B cell (primary cell): ENCODE measurements at regions not wholly inside any gene's neighbourhood (a gene's known extent, or its start where the extent isn't known, plus 50 kb on each side); places are given as distances from the start of the nearest gene placed in this dataset.

ENCODE experiments used
- ATAC-seq: fragments of 200-7000 bp; cut with Tn5 transposase; one replicate; pipeline ENCODE4 v1.10.0; 2021; ENCODE audit warnings: low read depth, mild to moderate bottlenecking, moderate number of reproducible peaks, moderate library complexity
- CTCF ChIA-PET: fragments of 350-600 bp; sonication (Branson Sonifier 250); formaldehyde crosslinking; loops from one replicate; lab custom pipeline; 2021; ENCODE audit warnings: antibody characterized with exemption, inconsistent platforms; lab: Charles Lee
- POLR2A ChIA-PET: fragments of 350-600 bp; sonication (Branson Sonifier 250); formaldehyde crosslinking; loops from one replicate; lab custom pipeline; 2021; ENCODE audit warnings: antibody characterized with exemption; lab: Charles Lee
- DNase-seq: peaks from one replicate; pipeline ENCODE4 v3.0.0; 2013
- H2AFZ ChIP-seq: 2 replicates; pipeline ENCODE4 v1.6.1; 2012; ENCODE audit warnings: mild to moderate bottlenecking, low read depth, low read length; ENCODE audit not compliant: insufficient read depth, poor library complexity, severe bottlenecking
- H3K27ac ChIP-seq, 2 donors: 1 replicate in 1 of 2; 2 replicates in 1 of 2; pipeline ENCODE4 v1.5.1; 2012 to 2013; ENCODE audit warnings: low read length in 2 of 2, mild to moderate bottlenecking in 2 of 2, moderate library complexity in 1 of 2
- H3K27me3 ChIP-seq, 4 experiments: fragments of 200-600 bp in 1 of 4; sonication (generic) in 1 of 4; replicated peaks in 1 of 4; 1 replicate in 2 of 4; 2 replicates in 2 of 4; pipeline versions ENCODE4 v1.6.1 to v1.7.0; 2013 to 2016; ENCODE audit warnings: low read length in 3 of 4, mild to moderate bottlenecking in 2 of 4, mixed read lengths in 1 of 4, moderate library complexity in 1 of 4; ENCODE audit not compliant: insufficient read depth in 4 of 4, control insufficient read depth in 3 of 4; ENCODE audit errors: control extremely low read depth in 1 of 4
- H3K36me3 ChIP-seq, 2 experiments: replicated peaks in 1 of 2; 1 replicate in 1 of 2; 2 replicates in 1 of 2; pipeline versions ENCODE4 v1.6.1 to v1.7.1; 2013; ENCODE audit warnings: low read length in 1 of 2; ENCODE audit not compliant: insufficient read depth in 2 of 2, control insufficient read depth in 1 of 2; ENCODE audit errors: control extremely low read depth in 1 of 2, extremely low read depth in 1 of 2
- H3K4me1 ChIP-seq, 2 donors: fragments of 200-600 bp in 1 of 2; sonication (generic) in 1 of 2; 1 replicate in 1 of 2; 2 replicates in 1 of 2; pipeline versions ENCODE4 v1.5.1 to v1.6.1; 2013 to 2017; ENCODE audit warnings: low read length in 2 of 2; ENCODE audit not compliant: control insufficient read depth in 2 of 2, insufficient read depth in 2 of 2
- H3K4me2 ChIP-seq: replicated peaks from 2 replicates; pipeline ENCODE3; 2012; ENCODE audit warnings: mild to moderate bottlenecking, low read depth, low read length; ENCODE audit not compliant: poor library complexity, severe bottlenecking
- H3K4me3 ChIP-seq, 5 experiments: fragments of 200-600 bp in 1 of 5; sonication (generic) in 1 of 5; 1 replicate in 3 of 5; 2 replicates in 2 of 5; pipeline versions ENCODE4 v1.5.1 to v1.7.0; 2011 to 2016; ENCODE audit warnings: low read length in 4 of 5, mild to moderate bottlenecking in 4 of 5, low read depth in 2 of 5, control low read depth in 1 of 5, moderate library complexity in 1 of 5; ENCODE audit not compliant: insufficient read depth in 1 of 5; ENCODE audit errors: control extremely low read depth in 1 of 5, extremely low read depth in 1 of 5
- H3K79me2 ChIP-seq: fragments of 200-600 bp; sonication (generic); one replicate; pipeline ENCODE4 v1.6.0; 2016; ENCODE audit warnings: low read length; ENCODE audit not compliant: control insufficient read depth, insufficient read depth
- H3K9ac ChIP-seq: fragments of 200-600 bp; sonication (generic); 2 replicates; pipeline ENCODE4 v1.6.1; 2017; ENCODE audit warnings: mild to moderate bottlenecking, low read length, moderate library complexity
- H3K9me3 ChIP-seq, 3 donors: one replicate each; pipeline versions ENCODE4 v1.6.1 to v1.7.1; 2013; ENCODE audit warnings: low read length in 2 of 3; ENCODE audit not compliant: control insufficient read depth in 2 of 3, insufficient read depth in 1 of 3; ENCODE audit errors: control extremely low read depth in 1 of 3
- H4K20me1 ChIP-seq: 2 replicates; pipeline ENCODE4 v1.6.0; 2012; ENCODE audit warnings: mild to moderate bottlenecking, low read length; ENCODE audit not compliant: insufficient read depth, control insufficient read depth, poor library complexity, severe bottlenecking
- H3K27ac Mint-ChIP-seq: one replicate; pipeline ENCODE4 v1.8.0; 2021; ENCODE audit warnings: mixed read lengths
- H3K27me3 Mint-ChIP-seq: one replicate; pipeline ENCODE4 v1.8.0; 2021; ENCODE audit warnings: mixed read lengths
- H3K4me1 Mint-ChIP-seq: one replicate; pipeline ENCODE4 v1.8.0; 2021; ENCODE audit warnings: mixed read lengths
- H3K4me3 Mint-ChIP-seq: one replicate; pipeline ENCODE4 v1.8.0; 2021; ENCODE audit warnings: mixed read lengths
- H3K9me3 Mint-ChIP-seq: one replicate; pipeline ENCODE4 v1.8.0; 2022; ENCODE audit warnings: mixed read lengths; ENCODE audit not compliant: insufficient read depth
- EZH2 ChIP-seq: IDR thresholded peaks from 2 replicates; pipeline ENCODE4 v1.6.1; 2012; ENCODE audit warnings: borderline replicate concordance, low read depth, mild to moderate bottlenecking, moderate library complexity, low read length; ENCODE audit not compliant: insufficient read depth, poor library complexity, severe bottlenecking
- whole genome bisulfite sequencing: methylation state at CpG from one replicate; pipeline ENCODE4 v1.1.5; 2013; ENCODE audit warnings: missing lambda C conversion rate; ENCODE audit not compliant: insufficient coverage; 5-methylcytosine and 5-hydroxymethylcytosine counted together
- intact Hi-C: fragments of 100-400 bp; cut with micrococcal nuclease; formaldehyde crosslinking; loops from one replicate; pipeline ENCODE4 v1.10.0; 2022
- TF ChIP-seq, protein P1 (sequence below): fragments of 200-600 bp; IDR thresholded peaks from one replicate; pipeline ENCODE4 v1.8.0; 2022; ENCODE audit warnings: antibody characterized with exemption, mild to moderate bottlenecking

DNA sequence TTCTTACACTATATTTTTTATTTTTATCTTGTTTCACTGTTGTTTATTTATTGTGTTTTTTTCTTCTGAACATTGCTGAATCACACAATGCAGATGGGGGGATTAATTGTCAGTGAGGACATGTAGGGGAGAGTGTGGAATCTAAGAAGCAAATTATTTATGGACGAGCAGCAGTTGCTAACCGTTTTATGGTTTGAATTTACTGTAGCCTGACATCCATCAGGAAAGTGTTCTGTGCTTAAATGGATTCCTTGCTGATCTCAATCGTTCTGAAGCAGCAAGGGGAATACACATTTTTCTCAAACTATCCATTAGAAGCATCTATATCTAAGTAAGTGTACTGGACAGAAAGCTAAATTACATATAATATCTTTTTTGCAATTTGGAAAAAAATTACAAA, 119.5 kb downstream of the CD8B2 start:
- no peaks in the 10 kb centered on the region for H4K20me1 ChIP-seq
- Mint-ChIP-seq H3K4me3 (no peak overlapping the region), H3K27ac (no peak overlapping the region), H3K9me3 (peaks cover 6% of the 10 kb centered on the region), H3K4me1 (no peaks in the 10 kb centered on the region), H3K27me3 (peaks cover 7% of the 10 kb centered on the region)
- no peaks in the 10 kb centered on the region for H3K27me3 ChIP-seq
- ATAC-seq: no peak
- CTCF ChIA-PET: no interaction called here
- H3K9ac ChIP-seq: no peak overlapping the region
- H3K36me3 ChIP-seq: no peaks in the 10 kb centered on the region
- WGBS: 100% methylated on average over 1 of the region's 3 CpGs
- H3K9me3 ChIP-seq: no peaks in the 10 kb centered on the region
- no peaks in the 10 kb centered on the region for H3K79me2 ChIP-seq
- intact Hi-C loops: no loop called here
- no peak for TF ChIP-seq EZH2
- TF ChIP-seq, protein P1, sequence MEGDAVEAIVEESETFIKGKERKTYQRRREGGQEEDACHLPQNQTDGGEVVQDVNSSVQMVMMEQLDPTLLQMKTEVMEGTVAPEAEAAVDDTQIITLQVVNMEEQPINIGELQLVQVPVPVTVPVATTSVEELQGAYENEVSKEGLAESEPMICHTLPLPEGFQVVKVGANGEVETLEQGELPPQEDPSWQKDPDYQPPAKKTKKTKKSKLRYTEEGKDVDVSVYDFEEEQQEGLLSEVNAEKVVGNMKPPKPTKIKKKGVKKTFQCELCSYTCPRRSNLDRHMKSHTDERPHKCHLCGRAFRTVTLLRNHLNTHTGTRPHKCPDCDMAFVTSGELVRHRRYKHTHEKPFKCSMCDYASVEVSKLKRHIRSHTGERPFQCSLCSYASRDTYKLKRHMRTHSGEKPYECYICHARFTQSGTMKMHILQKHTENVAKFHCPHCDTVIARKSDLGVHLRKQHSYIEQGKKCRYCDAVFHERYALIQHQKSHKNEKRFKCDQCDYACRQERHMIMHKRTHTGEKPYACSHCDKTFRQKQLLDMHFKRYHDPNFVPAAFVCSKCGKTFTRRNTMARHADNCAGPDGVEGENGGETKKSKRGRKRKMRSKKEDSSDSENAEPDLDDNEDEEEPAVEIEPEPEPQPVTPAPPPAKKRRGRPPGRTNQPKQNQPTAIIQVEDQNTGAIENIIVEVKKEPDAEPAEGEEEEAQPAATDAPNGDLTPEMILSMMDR: no peak
- no peak overlapping the region for H3K27ac ChIP-seq
- no peak overlapping the region for H3K4me3 ChIP-seq
- no peak for DNase-seq
- no peaks in the 10 kb centered on the region for H3K4me1 ChIP-seq
- no peak overlapping the region for H3K4me2 ChIP-seq
- no peak overlapping the region for H2AFZ ChIP-seq
- POLR2A ChIA-PET: no interaction called here

DNA sequence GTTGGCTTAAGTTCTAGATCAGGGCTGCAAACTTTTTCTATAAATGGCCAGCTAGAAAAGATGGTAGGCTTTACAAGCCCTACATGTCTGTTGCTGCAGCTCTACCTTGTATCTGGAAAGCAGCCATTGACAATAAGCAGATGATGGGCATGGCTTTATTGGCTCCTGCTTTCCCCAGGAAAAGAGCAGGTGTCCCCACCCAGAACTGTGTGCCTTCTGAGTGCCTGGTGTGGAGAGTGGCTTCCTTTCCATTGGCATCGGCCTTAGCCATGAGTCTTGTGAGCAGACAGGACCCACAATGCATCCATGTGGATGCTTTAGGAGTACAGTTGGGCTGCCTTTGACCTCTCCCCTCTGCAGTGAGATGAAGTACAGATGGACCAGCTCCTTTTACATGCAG, 120.2 kb downstream of the CD8B2 start:
- Histone ChIP-seq H3K79me2 (no peaks in the 10 kb centered on the region), H3K4me1 (no peaks in the 10 kb centered on the region), H3K27ac (no peak overlapping the region), H3K9ac (no peak overlapping the region), H4K20me1 (no peaks in the 10 kb centered on the region), H3K4me3 (no peak overlapping the region), H3K27me3 (no peaks in the 10 kb centered on the region), H3K36me3 (no peaks in the 10 kb centered on the region), H2AFZ (no peak overlapping the region), H3K9me3 (no peaks in the 10 kb centered on the region), H3K4me2 (no peak overlapping the region)
- Mint-ChIP-seq H3K4me3 (no peak overlapping the region), H3K27ac (no peak overlapping the region), H3K4me1 (no peaks in the 10 kb centered on the region), H3K27me3 (peaks cover 7% of the 10 kb centered on the region), H3K9me3 (peaks cover 6% of the 10 kb centered on the region)
- intact Hi-C loops: no loop called here
- TF ChIP-seq, protein P1: no peak
- no peak for TF ChIP-seq EZH2
- WGBS: 100% methylated on average over 1 of the region's 1 CpG
- ChIA-PET POLR2A (no interaction called here), CTCF (no interaction called here)
- DNase-seq (no peak), ATAC-seq (no peak)
